ENCODE measurements at regions not wholly inside any gene's neighbourhood (a gene's known extent, or its start where the extent isn't known, plus 50 kb on each side); places are given as distances from the start of the nearest gene placed in this dataset.

DNA sequence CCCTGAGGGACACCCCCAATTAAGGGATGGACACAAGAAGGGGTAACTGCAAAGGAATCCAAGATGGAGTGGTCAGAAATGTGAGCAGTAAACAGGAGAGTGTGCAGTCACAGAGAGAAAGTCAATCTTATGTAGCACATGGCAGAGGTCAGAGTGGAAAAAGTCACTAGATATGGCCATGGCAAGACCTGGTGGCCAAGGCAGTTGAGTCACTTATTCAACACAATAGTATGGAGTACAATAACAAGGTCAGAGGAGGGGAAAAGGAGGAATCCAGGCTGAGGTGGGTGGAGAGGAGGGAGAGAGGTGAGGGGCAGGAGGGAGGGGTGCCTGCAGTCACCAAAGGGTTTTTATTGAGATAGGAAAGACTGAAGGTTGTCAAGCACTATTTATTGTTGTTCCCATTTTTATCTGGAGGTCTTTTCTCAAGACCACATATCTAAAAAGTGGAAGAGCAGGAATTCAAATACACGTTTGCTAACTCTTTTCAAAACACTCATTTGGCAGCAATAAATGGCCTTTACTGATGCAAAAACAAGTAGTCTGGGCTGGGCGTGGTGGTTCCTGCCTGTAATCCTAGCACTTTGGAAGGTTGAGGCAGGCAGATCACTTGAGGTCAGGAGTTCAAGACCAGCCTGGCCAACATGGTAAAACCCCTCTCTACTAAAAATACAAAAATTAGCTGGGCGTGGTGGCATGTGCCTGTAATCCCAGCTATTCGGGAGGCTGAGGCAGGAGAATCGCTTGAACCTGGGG is 53.3 kb upstream of the ARHGEF3 start:
- Histone ChIP-seq H3K27me3 (ENCODE audit: control insufficient read depth in 2 of 2, insufficient read depth in 1 of 2, low read length in 1 of 2) (no peaks in the 10 kb centered on the region), H3K9me3 (ENCODE audit: control insufficient read depth in 2 of 2, insufficient read depth in 1 of 2, low read length in 1 of 2) (no peaks in the 10 kb centered on the region), H3K4me1 (ENCODE audit: control insufficient read depth in 2 of 2, insufficient read depth in 2 of 2, low read length in 2 of 2) (peaks cover 4 to 34% of the 10 kb centered on the region in 2 donors), H3K27ac (ENCODE audit: low read depth in 1 of 2, low read length in 1 of 2) (no peak overlapping the region), H3K4me3 (ENCODE audit: low read length in 2 of 2) (no peak overlapping the region), H3K36me3 (ENCODE audit: control insufficient read depth in 2 of 2, insufficient read depth in 2 of 2, low read length in 1 of 2) (no peaks in the 10 kb centered on the region)
- 94% methylated on average over 5 of the region's 5 CpGs for WGBS
- no peak for DNase-seq (ENCODE audit: low read depth in 6 of 9, low spot score in 9 of 9)

DNA sequence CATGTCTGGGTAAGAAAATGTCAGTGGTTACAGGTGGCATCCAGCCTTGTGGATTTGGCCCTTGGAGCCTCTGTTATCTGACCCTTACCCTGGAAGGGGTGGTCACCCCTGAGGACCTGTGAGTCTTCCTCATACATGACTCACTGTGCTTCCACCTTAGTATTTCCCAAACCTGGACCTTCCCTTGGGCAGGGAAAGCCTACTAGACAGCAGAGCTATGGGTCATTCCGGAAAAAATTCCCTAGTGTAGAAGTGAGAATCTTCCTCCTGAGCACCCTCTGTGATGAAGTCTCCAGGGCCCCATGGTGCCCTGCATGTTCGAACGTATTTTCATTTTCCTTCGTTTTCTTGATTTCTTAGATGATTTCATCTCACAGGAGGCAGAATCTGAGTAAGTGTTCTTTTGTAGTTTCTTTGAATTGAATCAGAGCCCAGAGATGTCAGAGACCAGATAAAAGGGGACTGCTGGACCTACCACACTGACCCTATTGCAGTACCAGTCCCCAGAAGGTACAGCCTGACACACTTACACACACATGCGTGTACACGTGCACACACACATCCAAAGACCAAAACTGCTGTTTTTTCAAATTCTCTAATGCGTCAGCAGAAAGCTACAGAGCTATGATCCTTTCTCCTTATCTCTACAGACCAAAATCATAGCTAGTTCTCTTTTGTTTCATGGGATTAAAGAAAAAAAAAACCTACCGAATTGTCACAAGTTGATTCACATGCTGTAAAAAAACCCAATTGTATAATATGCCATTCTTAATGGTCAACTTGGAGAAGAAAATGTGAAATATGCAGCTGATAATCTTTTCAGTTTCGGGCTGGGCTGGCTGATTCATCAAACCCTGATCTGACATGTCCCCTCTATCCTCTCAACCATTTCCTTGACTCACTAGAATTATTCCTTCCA is 50.5 kb upstream of the ARHGEF3 start:
- Histone ChIP-seq H3K9me3 (ENCODE audit: control insufficient read depth in 2 of 2, insufficient read depth in 1 of 2, low read length in 1 of 2) (peaks cover 0 to 4% of the 10 kb centered on the region in 2 donors), H3K27ac (ENCODE audit: low read depth in 1 of 2, low read length in 1 of 2) (no peak overlapping the region), H3K27me3 (ENCODE audit: control insufficient read depth in 2 of 2, insufficient read depth in 1 of 2, low read length in 1 of 2) (no peaks in the 10 kb centered on the region), H3K4me3 (ENCODE audit: low read length in 2 of 2) (no peak overlapping the region), H3K36me3 (ENCODE audit: control insufficient read depth in 2 of 2, insufficient read depth in 2 of 2, low read length in 1 of 2) (no peaks in the 10 kb centered on the region), H3K4me1 (ENCODE audit: control insufficient read depth in 2 of 2, insufficient read depth in 2 of 2, low read length in 2 of 2) (peaks cover 0 to 15% of the 10 kb centered on the region in 2 donors)
- 97% methylated on average over 9 of the region's 9 CpGs for WGBS
- no peak for DNase-seq (ENCODE audit: low read depth in 6 of 9, low spot score in 9 of 9)
